K562 (cell line): ENCODE measurements at regions not wholly inside any gene's neighbourhood (a gene's known extent, or its start where the extent isn't known, plus 50 kb on each side); places are given as distances from the start of the nearest gene placed in this dataset.

Experiments used
- ATAC-seq: fragments of 200-7000 bp; cut with Tn5 transposase; 3 replicates; pipeline ENCODE4 v1.9.1; 2020; ENCODE audit warnings: moderate library complexity
- BruUV-seq: library from RNA; stranded (reverse); fragments of 400-500 nt; replicated peaks from 2 replicates; lab custom pipeline; 2021; lab: Mats Ljungman, UMichigan
- CTCF ChIA-PET: fragments of 300-600 bp; formaldehyde crosslinking; extraction: SDS; loops from one replicate; lab custom pipeline; 2021; ENCODE audit warnings: low intra/inter-chr PET ratio; lab: Yijun Ruan, JAX
- POLR2A ChIA-PET: fragments of 300-600, 350-650 bp; sonication (Branson Sonifier 250); formaldehyde crosslinking; extraction: SDS; loops from one replicate; lab custom pipeline; 2021; ENCODE audit warnings: antibody characterized with exemption, inconsistent platforms; lab: Yijun Ruan, JAX
- DNase-seq, 4 experiments: peaks; one replicate each; pipeline versions ENCODE4 v3.0.0 to v3.0.0-alpha.2; 2011 to 2018; ENCODE audit warnings: low spot score in 3 of 4, mixed read lengths in 3 of 4; ENCODE audit errors: extremely low read depth in 1 of 4
- FAIRE-seq: peaks from 2 replicates; lab custom pipeline; 2011; peaks lifted over from hg19 to GRCh38; lab: Jason Lieb, UNC
- H2AFZ ChIP-seq: 2 replicates; pipeline ENCODE4 v1.6.0; 2011; ENCODE audit warnings: low read depth, low read length, control low read depth, inconsistent platforms
- H3K27ac ChIP-seq: fragments of 200-600 bp; 3 replicates; pipeline ENCODE4 v1.8.0; 2011; ENCODE audit warnings: low read depth, mild to moderate bottlenecking, control low read depth, inconsistent platforms, low read length, moderate library complexity, mixed read lengths; ENCODE audit errors: extremely low read depth
- H3K27me3 ChIP-seq, 2 experiments: fragments of 300-600 bp in 1 of 2; 2 replicates in 1 of 2; 3 replicates in 1 of 2; pipeline versions ENCODE4 v1.6.0 to v1.8.0; 2011; ENCODE audit warnings: inconsistent platforms in 2 of 2, low read length in 2 of 2, mild to moderate bottlenecking in 1 of 2, mixed read lengths in 1 of 2, moderate library complexity in 1 of 2; ENCODE audit not compliant: control insufficient read depth in 2 of 2, insufficient read depth in 2 of 2
- H3K36me3 ChIP-seq: fragments of 300-600 bp; 3 replicates; pipeline ENCODE4 v1.8.0; 2011; ENCODE audit warnings: mild to moderate bottlenecking, low read length, inconsistent platforms; ENCODE audit not compliant: control insufficient read depth, insufficient read depth
- H3K4me1 ChIP-seq, 2 experiments: fragments of 200-600 bp in 1 of 2; replicated peaks in 1 of 2; 2 replicates in 1 of 2; 3 replicates in 1 of 2; pipeline versions ENCODE4 v1.5.1 to v1.8.0; 2011; ENCODE audit warnings: inconsistent platforms in 2 of 2, low read length in 2 of 2, mild to moderate bottlenecking in 1 of 2, mixed read lengths in 1 of 2, moderate library complexity in 1 of 2; ENCODE audit not compliant: control insufficient read depth in 2 of 2, insufficient read depth in 2 of 2
- H3K4me2 ChIP-seq: 2 replicates; pipeline ENCODE4 v1.6.1; 2011; ENCODE audit warnings: low read length, control low read depth, inconsistent platforms, mixed read lengths; ENCODE audit not compliant: insufficient read depth
- H3K4me3 ChIP-seq: fragments of 200-600 bp; sonication (generic), shearing (Covaris generic); 2 replicates; pipeline ENCODE4 v1.5.1; 2016; ENCODE audit warnings: control low read depth, inconsistent platforms
- H3K79me2 ChIP-seq: fragments of 200-600 bp; 3 replicates; pipeline ENCODE4 v1.8.0; 2011; ENCODE audit warnings: low read length, inconsistent platforms; ENCODE audit not compliant: control insufficient read depth, insufficient read depth
- H3K9ac ChIP-seq, 2 experiments: 2 replicates each; pipeline versions ENCODE4 v1.6.0 to v1.6.1; 2011; ENCODE audit warnings: low read depth in 2 of 2, low read length in 2 of 2, control low read depth in 1 of 2, inconsistent platforms in 1 of 2, mild to moderate bottlenecking in 1 of 2, mixed read lengths in 1 of 2; ENCODE audit not compliant: insufficient read depth in 1 of 2
- H3K9me1 ChIP-seq: one replicate; pipeline ENCODE4 v1.6.0; 2011; ENCODE audit warnings: inconsistent platforms, mild to moderate bottlenecking, low read length, moderate library complexity; ENCODE audit not compliant: control insufficient read depth, insufficient read depth
- H3K9me3 ChIP-seq: replicated peaks from 2 replicates; pipeline ENCODE4 v1.5.1; 2011; ENCODE audit warnings: low read depth, low read length, inconsistent platforms; ENCODE audit not compliant: control insufficient read depth, insufficient read depth
- H4K20me1 ChIP-seq: replicated peaks from 2 replicates; pipeline ENCODE4 v1.6.1; 2011; ENCODE audit warnings: low read length, inconsistent platforms, mixed read lengths; ENCODE audit not compliant: control insufficient read depth, insufficient read depth
- DACH1 ChIP-seq: fragments of 450-650 bp; IDR thresholded peaks from 2 replicates; pipeline ENCODE4 v1.6.1; 2018; ENCODE audit not compliant: partially characterized antibody
- ZBED1 ChIP-seq: IDR thresholded peaks from 2 replicates; pipeline ENCODE4 v1.6.1; 2014
- ZFP36 ChIP-seq: fragments of 150-350 bp; IDR thresholded peaks from 2 replicates; pipeline ENCODE4 v1.6.1; 2018; ENCODE audit warnings: low read length, low read depth; ENCODE audit not compliant: partially characterized antibody
- ZFX ChIP-seq: sonication (generic); formaldehyde crosslinking; IDR thresholded peaks from 2 replicates; pipeline ENCODE4 v1.8.0; 2022; ENCODE audit warnings: mild to moderate bottlenecking, missing genetic modification reagents, moderate library complexity
- WGBS: fragments of 100-300 bp; shearing (Covaris generic); methylation state at CpG from one replicate; pipeline ENCODE4 v1.1.6; 2016; ENCODE audit warnings: low coverage, mixed read lengths; ENCODE audit not compliant: insufficient coverage; ENCODE audit errors: missing lambda C conversion rate; 5-methylcytosine and 5-hydroxymethylcytosine counted together
- in situ Hi-C: fragments of 300-500 bp; cut with MboI; formaldehyde crosslinking; loops from 4 replicates; pipeline ENCODE4 v1.15.0; 2018; ENCODE audit warnings: inconsistent platforms, mixed read lengths
- intact Hi-C: fragments of 100-400 bp; cut with micrococcal nuclease; formaldehyde crosslinking; loops from 2 replicates; pipeline ENCODE4 v1.14.2; 2022
- TF ChIP-seq, protein P1 (sequence below): fragments of 450-650 bp; formaldehyde crosslinking; IDR thresholded peaks from 2 replicates; pipeline ENCODE4 v1.4.0; 2020; ENCODE audit warnings: mild to moderate bottlenecking, mixed read lengths
- TF ChIP-seq, protein P2 (sequence below): IDR thresholded peaks from 2 replicates; pipeline ENCODE4 v1.6.1; 2011; ENCODE audit warnings: borderline replicate concordance, low read depth, mild to moderate bottlenecking, moderate library complexity, low read length; ENCODE audit not compliant: insufficient read depth, poor library complexity, severe bottlenecking
- TF ChIP-seq, protein P3 (sequence below): fragments of 250-450 bp; sonication (Bioruptor Pico); IDR thresholded peaks from 2 replicates; pipeline ENCODE4 v1.4.0; 2020; ENCODE audit warnings: mild to moderate bottlenecking, moderate library complexity

DNA sequence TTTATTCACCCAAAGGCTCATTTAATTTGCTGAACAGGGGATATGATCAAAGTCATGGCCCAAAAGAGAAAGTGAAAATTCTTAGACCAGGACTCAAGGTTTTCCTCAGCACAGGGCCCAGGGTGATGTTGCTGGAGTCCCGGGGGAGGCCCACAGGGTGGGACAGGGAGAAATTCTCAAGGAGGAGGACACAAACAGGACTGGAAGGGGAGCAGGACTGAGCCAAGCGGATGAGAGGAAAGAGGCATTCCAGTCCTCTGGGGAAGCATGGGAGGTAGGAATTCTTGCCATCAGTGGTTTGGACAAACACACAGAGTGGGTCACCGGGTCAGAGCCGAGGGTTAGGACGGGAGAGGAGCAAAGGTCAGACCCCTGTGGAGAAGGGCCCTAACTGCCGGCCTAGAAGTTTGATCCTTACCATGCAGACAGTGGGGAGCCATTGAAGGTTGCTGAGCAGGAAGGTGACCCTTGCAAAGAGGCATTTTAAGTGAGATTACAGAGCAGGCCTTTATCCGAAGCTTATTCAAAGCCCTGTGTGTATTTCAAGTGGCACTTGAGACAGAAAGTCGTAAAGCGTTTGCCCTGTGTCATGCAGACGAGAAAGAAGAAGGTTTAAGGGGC lies 68.4 kb upstream of the PTGR2 start:
- H3K4me1 ChIP-seq: peaks cover 27 to 37% of the 10 kb centered on the region in 2 experiments
- H4K20me1 ChIP-seq: no peaks in the 10 kb centered on the region; the same call in 1 of the 2 replicates
- FAIRE-seq (no peak), ATAC-seq (no peak), DNase-seq (no peak)
- no TSS peak for BruUV-seq
- no peaks in the 10 kb centered on the region for H3K9me1 ChIP-seq
- no peaks in the 10 kb centered on the region for H3K9me3 ChIP-seq
- H3K4me2 ChIP-seq: peak overlapping the region; percentile 37; the same call in 1 of the 2 replicates
- no peak overlapping the region for H2AFZ ChIP-seq
- TF ChIP-seq, protein P1, sequence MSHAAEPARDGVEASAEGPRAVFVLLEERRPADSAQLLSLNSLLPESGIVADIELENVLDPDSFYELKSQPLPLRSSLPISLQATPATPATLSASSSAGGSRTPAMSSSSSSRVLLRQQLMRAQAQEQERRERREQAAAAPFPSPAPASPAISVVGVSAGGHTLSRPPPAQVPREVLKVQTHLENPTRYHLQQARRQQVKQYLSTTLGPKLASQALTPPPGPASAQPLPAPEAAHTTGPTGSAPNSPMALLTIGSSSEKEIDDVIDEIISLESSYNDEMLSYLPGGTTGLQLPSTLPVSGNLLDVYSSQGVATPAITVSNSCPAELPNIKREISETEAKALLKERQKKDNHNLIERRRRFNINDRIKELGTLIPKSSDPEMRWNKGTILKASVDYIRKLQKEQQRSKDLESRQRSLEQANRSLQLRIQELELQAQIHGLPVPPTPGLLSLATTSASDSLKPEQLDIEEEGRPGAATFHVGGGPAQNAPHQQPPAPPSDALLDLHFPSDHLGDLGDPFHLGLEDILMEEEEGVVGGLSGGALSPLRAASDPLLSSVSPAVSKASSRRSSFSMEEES: no peak
- TF ChIP-seq ZFX (CRISPR knock-in tag) (0 out of 2 replicates have a peak, but pooled peaks have one; percentile 17), ZBED1 (no peak), DACH1 (no peak), ZFP36 (peak; percentile 13)
- TF ChIP-seq, protein P2, sequence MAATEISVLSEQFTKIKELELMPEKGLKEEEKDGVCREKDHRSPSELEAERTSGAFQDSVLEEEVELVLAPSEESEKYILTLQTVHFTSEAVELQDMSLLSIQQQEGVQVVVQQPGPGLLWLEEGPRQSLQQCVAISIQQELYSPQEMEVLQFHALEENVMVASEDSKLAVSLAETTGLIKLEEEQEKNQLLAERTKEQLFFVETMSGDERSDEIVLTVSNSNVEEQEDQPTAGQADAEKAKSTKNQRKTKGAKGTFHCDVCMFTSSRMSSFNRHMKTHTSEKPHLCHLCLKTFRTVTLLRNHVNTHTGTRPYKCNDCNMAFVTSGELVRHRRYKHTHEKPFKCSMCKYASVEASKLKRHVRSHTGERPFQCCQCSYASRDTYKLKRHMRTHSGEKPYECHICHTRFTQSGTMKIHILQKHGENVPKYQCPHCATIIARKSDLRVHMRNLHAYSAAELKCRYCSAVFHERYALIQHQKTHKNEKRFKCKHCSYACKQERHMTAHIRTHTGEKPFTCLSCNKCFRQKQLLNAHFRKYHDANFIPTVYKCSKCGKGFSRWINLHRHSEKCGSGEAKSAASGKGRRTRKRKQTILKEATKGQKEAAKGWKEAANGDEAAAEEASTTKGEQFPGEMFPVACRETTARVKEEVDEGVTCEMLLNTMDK: no peak
- TF ChIP-seq, protein P3, sequence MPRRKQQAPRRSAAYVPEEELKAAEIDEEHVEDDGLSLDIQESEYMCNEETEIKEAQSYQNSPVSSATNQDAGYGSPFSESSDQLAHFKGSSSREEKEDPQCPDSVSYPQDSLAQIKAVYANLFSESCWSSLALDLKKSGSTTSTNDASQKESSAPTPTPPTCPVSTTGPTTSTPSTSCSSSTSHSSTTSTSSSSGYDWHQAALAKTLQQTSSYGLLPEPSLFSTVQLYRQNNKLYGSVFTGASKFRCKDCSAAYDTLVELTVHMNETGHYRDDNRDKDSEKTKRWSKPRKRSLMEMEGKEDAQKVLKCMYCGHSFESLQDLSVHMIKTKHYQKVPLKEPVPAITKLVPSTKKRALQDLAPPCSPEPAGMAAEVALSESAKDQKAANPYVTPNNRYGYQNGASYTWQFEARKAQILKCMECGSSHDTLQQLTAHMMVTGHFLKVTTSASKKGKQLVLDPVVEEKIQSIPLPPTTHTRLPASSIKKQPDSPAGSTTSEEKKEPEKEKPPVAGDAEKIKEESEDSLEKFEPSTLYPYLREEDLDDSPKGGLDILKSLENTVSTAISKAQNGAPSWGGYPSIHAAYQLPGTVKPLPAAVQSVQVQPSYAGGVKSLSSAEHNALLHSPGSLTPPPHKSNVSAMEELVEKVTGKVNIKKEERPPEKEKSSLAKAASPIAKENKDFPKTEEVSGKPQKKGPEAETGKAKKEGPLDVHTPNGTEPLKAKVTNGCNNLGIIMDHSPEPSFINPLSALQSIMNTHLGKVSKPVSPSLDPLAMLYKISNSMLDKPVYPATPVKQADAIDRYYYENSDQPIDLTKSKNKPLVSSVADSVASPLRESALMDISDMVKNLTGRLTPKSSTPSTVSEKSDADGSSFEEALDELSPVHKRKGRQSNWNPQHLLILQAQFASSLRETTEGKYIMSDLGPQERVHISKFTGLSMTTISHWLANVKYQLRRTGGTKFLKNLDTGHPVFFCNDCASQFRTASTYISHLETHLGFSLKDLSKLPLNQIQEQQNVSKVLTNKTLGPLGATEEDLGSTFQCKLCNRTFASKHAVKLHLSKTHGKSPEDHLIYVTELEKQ (CRISPR knock-in tag): no peak
- ChIA-PET POLR2A (interaction anchor here (0.7 to 6.5 kb wide), 3 partner anchors 8 to 120 kb away, joined by 3 to 41 read pairs (median 31); a partner anchor contains a TSS), CTCF (no interaction called here)
- peaks cover 4% of the 10 kb centered on the region; the same call in 1 of the 3 replicates for H3K36me3 ChIP-seq
- WGBS: 40% methylated on average over 9 of the region's 10 CpGs
- H3K27ac ChIP-seq: peak overlapping the region; percentile 50
- H3K9ac ChIP-seq: peak overlapping the region; percentile 18 to 44; a peak in 3 of 4 replicates
- in situ Hi-C loops: no loop called here
- peaks cover 83% of the 10 kb centered on the region for H3K79me2 ChIP-seq
- no peak overlapping the region for H3K4me3 ChIP-seq
- no peaks in the 10 kb centered on the region for H3K27me3 ChIP-seq
- intact Hi-C loops: no loop called here
